IPS DF 19.7 (cell line): ENCODE measurements at regions not wholly inside any gene's neighbourhood (a gene's known extent, or its start where the extent isn't known, plus 50 kb on each side); places are given as distances from the start of the nearest gene placed in this dataset.

Experiments
- DNase-seq: peaks from one replicate; pipeline ENCODE4 v3.0.0-alpha.2; 2013; ENCODE audit warnings: low read depth, low spot score

GRCh38 chr12:46572644-46573346, 200.2 kb upstream of the SLC38A2 start:
- no peak for DNase-seq

DNA sequence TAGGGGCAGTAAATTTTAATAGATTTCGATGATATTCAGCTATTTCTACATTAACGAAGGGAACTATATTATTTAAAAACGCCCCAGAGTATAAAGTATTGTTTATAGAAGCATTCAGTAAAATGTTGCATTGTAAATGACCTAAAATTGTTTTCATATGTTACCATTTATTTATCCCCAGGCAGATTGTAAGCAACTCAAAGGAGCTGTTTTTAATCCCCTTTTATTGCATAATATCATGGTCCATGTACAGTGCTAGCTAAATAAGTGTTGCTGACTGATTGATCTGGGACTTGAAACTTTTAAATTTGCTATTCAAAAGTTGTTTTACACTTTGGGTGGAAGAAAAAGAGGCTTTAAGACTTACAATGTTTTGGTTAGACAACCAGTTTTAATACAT, 199.0 kb upstream of the SLC38A2 start:
- DNase-seq: no peak

GRCh38 chr12:46569826-46570439, 197.4 kb upstream of the SLC38A2 start:
- DNase-seq: no peak

GRCh38 chr12:46567667-46568066, 195.1 kb upstream of the SLC38A2 start:
- no peak for DNase-seq

DNA sequence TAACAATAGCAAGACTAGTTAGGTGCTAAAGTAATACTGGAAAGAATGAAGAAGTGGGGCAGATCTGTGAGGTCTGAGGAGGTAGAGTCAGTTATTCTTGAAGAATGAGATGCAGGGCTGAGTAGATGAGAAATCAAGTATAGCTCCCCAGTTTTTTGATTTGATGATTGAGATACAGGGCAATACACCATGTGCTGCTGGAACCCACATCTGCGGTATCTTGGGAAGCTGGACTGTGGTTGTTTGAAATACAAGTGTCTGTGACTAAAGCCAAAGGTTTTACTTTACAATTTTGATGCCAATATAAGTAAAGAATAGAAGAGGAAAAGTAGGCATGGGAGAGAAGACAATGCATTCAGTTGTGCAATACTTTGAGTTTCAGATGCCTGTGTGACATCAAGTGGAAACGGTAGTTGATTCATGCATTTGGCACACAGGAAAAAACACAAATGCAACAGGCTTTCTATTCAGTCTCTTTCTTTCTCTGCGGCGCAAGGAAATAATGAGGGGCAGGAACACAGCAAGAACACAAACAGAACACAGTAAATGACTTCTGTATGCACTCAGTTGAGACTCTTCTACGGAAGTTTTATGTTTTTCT, 190.2 kb upstream of the SLC38A2 start:
- no peak for DNase-seq

DNA sequence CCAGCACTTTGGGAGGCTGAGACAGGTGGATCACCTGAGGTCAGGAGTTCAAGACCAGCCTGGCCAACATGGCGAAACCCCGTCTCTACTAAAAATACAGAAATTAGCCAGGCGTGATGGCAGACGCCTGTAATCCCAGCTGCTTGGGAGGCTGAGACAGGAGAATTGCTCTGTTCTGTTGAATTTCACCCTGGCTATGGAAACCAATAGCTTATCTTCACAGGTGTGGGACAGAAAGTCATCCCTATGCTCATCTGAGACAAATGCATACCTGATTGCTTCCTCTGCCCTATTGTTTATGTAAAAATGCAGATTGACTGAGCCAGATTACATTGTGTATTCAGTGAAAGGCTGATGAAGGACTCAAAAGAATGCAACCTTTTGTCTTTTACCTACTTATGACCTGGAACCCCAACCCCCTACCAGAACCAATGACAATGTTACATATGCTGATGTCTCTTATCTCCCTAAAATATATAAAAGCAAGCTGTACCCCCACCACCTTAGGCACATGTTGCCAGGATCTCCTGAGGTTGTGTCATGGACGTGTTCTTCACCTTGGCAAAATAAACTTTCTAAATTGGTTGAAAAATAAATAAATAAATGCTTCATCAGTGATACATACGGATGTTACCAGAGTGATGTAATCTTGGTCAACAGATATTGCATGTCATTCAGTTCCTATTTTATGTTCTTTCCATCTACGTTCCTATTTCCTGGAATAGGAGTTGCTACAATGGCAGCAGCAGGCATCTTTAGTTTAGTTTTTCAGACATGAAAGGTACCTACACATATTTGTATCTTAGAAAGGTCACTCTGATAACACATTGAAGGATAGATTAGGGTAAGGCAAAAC, 189.4 kb upstream of the SLC38A2 start:
- DNase-seq: peak; percentile 15

DNA sequence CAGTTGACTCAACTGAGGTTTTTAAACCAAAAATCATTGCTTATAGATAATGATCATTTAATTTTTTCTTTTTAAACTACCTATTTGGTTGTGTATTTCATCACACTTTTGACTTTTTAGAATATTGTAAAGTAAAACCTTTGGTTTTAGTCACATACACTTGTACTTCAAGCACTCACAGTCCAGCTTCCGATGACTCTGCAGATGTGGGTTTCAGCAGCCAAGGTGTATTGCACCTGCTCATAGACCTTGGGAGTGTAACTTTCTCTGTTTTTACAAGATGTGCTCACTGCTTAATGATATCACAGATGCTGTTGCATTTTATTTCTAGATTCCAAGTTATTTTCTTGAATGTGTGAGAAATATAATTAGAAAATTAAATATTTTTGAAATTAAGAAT, 188.3 kb upstream of the SLC38A2 start:
- DNase-seq: no peak

DNA sequence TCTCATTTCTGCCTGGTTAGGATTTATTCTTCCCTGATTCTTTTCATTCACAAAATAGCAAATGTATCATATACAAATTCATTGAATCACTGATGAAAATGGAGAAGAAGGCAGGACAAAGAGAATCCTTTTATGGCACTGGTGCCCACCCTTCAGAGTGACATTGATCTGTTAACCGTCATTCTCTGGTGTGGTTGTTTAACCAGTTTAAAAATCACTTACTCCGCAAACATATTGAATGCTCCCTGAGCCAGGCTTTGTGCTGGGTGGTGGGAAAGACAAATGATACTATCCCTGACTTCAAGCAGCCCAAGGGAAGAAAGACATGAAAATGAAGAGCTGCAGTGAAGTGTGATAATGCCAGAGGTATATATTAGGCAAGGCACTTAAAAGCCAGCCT, 187.5 kb upstream of the SLC38A2 start:
- DNase-seq: no peak

DNA sequence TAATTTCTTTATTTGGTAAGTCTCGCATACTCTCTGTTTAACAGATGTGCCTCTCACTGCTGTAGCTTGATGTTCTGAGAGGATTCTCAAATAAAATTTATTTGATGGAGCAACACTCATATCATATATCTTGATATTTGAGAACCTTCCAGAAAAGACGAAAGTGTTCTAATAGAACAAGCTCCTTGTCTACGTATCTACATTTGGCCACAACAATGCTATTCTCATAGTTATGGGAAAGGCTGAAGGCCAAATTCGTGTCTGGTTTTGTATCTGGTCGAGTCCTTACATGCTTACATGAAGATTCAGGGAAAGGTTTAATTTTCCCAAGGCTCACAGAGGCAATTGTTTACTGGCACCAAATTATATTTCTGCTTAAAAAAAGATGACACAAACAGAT, 186.7 kb upstream of the SLC38A2 start:
- no peak for DNase-seq

- no peak for DNase-seq
Observed at GRCh38 chr12:46558677-46559076, 186.1 kb upstream of the SLC38A2 start.

GRCh38 chr12:46557539-46558373, 185.2 kb upstream of the SLC38A2 start:
- DNase-seq: no peak

- no peak for DNase-seq
Observed at GRCh38 chr12:46556819-46557524, 184.4 kb upstream of the SLC38A2 start.

DNA sequence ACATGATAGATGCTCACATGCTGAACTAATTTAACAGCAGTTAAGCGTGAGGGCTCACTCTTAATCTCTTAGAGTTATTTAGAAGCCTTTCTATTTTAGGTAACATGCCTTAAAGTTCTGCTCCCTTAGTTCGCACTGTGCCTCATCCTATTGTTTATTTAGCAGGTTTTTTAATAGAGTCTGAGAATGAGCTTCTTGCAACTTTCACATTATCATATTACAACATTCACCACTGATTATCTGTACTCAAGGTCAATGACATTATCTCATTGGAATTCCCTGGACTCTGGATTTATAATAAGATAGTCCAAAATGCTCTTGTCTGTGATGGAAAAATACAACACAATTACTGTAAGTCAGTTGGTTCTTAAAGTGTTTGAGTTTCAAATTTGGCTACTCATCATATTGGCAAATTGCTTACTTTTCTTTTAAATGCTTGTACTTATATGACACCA, 183.6 kb upstream of the SLC38A2 start:
- DNase-seq: no peak

GRCh38 chr12:46555406-46555852, 182.9 kb upstream of the SLC38A2 start:
- no peak for DNase-seq

- DNase-seq: no peak
Observed at GRCh38 chr12:46554460-46554859, 181.9 kb upstream of the SLC38A2 start.

GRCh38 chr12:46553911-46554310, 181.3 kb upstream of the SLC38A2 start:
- DNase-seq: no peak

GRCh38 chr12:46553266-46553665, 180.7 kb upstream of the SLC38A2 start:
- no peak for DNase-seq

DNA sequence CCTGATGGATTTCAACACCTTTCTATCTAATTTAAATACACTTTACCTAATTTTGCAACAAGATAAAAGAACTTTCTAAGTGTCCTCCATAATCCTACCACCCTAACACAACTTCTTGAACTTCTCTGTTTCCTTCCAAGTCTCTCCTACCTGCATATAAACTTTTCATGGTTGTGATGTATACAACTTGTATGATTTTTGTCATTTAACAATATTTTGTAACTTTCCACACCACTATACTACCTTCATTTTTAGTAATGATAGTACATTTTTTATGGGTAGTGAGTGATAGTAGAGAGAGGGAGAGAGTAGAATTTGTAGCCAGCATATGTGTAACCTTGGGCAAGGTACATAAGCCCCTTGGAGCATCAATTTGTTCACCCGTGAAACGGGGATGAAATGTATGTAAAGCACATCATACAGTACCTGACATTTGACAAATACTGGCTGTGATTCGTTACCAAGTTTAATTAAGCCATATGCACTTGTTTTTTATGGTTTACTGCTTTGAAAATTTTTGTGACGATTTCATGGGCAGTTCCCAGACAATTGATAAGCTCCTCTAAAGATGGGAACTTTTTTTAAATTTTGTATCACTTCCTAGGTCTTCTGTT, 177.8 kb upstream of the SLC38A2 start:
- DNase-seq: no peak

DNA sequence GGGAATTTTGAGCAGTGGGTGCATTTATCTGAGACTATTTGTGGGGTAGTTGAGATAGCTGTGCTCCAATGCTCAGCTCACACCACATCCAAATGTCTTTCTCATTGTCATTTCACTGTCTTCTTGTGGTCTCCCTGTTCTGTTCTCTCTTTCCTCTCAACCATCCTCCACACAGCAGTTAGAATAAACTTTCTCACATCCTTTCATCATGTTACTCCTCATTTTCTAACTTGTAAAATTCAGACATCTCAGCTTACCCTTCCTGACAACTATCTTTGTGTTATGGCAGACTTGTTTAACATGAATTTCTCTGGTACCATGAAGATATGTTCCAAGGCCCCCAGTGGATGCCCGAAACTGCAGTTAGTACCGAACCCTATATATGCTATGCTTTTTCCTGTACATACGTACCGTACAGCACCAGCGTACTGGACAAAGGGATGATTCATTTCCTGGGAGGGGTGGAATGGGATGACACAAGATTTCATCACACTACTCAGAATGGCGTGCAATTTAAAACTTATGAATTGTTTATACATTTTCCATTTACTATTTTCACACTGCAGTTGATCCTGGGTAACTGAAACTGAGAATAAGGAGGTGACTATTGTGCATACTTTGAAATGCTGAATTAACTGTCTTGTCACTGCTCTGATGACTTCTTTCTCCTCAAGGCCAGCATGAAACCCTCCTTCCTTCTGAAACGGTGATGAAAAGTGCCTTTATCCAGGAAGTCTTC, 177.1 kb upstream of the SLC38A2 start:
- no peak for DNase-seq
